ENCODE measurements at regions not wholly inside any gene's neighbourhood (a gene's known extent, or its start where the extent isn't known, plus 50 kb on each side); places are given as distances from the start of the nearest gene placed in this dataset.

GRCh38 chr17:51496378-51496777 is 236.0 kb downstream of the UTP18 start:
- no peak for DNase-seq

- DNase-seq, result no peak
These were observed 239.6 kb downstream of the UTP18 start for GRCh38 chr17:51499897-51500296.

GRCh38 chr17:51500454-51500853 is 240.1 kb downstream of the UTP18 start:
- no peak for DNase-seq

GRCh38 chr17:51505450-51505849 is 245.1 kb downstream of the UTP18 start:
- DNase-seq, result no peak

DNA sequence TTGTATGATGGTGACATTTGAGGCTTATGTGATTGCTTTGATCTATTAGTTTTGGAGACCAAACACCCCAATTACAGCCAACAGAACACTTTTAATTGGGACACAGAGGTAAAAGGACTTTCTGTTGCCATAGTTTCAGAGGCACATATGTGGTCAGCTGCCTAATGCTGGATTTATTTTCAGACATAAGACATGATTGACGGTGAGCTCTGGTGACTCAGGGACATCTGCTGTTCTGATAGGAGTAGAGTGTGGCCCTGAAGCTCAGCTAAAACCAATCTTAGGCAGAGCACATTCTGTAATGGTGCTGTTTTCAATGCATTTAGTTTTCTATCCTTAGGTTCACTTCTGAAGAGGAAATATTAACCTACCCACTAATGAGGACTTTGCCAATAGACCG is 247.1 kb downstream of the UTP18 start:
- DNase-seq, result no peak

DNA sequence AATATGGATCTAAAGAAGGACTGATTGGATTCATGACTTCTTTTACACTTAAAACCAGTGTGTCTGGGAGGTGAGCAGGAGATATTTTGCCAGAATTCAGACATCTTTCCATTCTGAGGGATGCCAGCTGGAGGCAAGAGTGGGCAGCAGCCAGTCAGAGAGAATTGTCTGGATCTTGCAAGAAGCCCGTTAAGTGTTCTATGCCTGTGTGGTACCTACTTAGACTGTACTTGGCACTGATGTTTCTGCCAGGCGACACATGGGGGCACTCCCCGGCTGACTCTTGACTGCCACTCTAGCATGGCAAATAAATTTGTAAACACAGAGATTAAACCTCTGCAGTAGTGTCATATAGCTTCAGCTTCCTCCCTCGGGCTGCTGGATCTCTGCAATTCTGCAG is 247.7 kb downstream of the UTP18 start:
- no peak for DNase-seq

DNA sequence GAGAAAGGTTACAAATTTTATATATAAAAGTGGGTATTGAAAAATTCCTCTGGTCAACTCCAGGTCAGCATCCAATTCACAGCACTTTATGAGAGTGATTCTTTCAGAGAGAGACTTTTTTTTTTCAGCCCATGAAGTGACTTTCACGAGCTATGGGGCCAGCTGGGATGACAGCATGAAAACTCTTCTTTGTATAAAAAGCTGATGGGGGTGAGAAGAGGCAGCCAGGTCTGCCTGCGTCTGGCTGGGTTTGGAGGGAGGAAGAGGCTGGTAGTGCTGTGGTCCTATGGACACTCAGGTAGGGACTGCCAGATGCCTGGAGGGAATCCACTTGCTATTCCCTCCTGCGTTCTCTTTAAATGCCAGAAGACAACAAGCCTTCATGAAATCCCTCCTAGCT is 250.6 kb downstream of the UTP18 start:
- DNase-seq, result no peak

GRCh38 chr17:51512220-51512907 is 252.0 kb downstream of the UTP18 start:
- no peak for DNase-seq

DNA sequence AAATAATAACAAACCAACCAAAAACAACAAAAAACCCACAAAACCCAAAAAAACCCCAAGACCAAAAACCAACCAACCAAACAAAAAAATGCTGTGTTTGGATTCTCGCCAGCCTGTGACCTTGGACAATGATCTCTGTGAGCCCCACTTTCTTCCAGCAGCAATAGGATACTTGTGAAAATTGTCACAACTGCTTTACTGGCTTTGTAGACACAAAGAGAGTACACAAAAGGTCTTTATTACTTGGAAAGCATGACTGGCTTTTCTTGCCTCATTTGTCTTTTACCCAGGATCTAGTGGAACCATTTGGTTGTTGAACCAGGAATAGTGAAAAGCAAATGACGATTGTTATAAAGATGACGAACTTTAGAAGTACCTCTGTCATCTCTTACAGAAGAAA is 256.6 kb downstream of the UTP18 start:
- no peak for DNase-seq

DNA sequence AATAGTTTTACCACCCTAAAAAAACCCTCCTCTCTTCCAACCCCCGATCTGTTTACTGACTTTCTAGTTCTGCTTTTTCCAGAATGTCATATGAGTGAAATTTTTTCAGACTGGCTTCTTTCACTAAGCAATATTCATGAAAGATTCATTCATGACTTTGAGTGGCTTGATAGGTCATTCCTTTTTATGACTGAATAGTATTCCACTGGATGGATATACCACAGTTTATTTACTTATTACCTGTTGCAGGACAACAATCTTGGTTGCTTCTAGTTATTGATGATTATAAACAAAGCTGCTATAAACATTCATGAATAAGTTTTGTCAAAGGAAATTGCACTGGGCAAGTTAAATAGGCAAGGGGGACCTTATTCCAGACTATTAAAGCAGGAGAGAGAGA is 264.2 kb downstream of the UTP18 start:
- DNase-seq, result no peak

DNA sequence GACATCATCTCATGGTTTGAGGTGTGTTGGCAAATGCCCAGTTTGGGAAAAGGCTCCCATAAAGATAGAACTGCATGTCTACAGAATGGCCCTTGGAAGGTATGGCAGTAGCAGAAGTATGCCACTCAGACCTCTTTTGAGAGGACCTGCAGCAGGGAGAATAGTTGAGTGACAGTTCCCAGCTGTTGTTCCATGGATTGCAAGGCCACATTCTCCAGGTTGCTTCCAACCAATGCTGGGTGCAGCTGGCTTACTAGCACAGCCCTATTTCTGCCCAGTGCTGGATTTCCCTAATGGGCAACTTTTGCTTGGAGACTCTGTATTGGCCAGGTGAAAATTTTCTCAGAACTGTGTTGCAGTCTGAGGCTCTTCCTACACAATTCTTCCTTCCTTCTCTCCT is 266.2 kb downstream of the UTP18 start:
- DNase-seq, result no peak

DNA sequence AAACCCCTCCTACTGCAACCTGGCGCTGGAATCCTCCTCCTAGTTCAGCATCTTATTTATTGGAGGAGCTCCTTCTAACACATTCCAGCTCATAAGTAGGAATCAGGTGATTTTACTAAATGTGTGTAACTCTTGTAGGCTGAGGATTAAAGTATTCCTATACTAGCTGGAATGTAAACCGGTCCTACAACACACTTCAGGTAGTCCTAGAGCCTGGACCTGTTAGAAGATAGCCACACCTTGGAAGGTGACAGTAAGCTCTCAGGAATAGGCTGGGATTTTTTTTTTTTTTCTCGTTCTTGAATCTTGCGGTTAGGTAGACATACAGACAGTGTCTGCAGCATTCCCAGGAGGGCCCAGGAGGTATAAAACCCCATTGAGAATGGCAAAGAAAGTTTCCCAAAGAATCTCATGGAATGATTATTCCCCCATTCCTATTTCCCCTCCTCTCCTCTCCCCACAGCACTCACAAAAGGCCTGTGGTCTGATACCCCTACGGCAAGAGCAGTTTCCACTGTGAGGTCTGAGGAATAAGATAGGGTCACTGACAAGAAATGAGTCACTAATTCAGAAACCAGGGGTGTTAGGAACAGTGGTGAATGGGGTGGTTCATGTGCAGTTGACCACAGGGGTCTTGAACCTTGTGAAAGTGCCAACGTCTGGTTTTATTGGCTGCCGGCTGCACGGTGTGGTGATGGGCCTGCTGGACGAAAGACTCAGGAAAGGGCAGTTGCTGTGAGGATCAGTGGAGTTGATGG is 267.1 kb downstream of the UTP18 start:
- DNase-seq, result no peak

DNA sequence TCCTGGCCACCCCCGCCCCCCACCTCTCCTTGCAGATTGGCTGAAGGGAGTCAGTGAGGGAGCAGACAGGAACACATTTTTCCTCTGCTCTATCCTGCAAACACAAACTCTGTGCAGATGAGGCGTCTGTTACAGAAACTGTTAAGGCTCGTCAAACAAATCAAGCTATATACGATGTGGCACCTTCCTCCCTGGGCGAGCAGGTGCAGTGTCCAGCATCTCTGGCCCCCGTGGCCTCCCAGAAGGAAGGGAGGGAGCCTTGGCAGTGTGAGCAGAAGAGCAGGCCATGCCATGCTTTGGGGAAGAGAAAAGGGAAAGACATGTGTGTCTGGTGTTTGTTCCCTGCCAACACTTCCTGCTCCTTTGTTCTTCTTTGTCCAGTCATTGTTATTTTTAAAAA is 267.8 kb downstream of the UTP18 start:
- DNase-seq, result no peak

- no peak for DNase-seq
These were observed 272.9 kb downstream of the UTP18 start for GRCh38 chr17:51533219-51533618.

- no peak for DNase-seq
These were observed 273.5 kb downstream of the UTP18 start for GRCh38 chr17:51533821-51534220.

- no peak for DNase-seq
These were observed 276.3 kb downstream of the UTP18 start for GRCh38 chr17:51536627-51537026.

DNA sequence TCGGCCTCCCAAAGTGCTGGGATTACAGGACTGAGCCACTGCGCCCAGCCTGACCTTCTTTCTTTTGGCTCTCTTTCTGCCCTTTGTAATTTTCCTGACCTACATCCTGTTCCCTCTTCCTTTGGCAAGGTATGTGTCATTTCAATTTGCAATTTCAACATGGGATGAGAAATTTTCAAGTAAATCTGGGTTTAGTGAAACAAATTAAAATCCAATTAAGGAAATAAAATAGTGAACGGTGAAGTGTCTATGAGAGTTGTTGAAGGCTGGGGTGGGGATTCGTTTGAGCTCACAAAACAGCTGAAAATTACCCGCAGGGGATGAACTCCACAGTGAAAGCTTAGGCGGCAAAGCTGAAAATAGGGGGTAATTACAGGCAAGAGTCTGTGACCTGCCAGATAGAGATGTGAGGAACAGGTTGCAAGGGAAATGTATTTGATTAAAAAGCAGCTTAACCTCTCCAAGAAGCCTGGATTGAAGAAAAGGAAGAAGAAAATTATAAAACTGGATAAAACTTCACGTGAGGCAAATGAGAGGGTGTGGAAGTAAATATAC is 277.7 kb downstream of the UTP18 start:
- no peak for DNase-seq

DNA sequence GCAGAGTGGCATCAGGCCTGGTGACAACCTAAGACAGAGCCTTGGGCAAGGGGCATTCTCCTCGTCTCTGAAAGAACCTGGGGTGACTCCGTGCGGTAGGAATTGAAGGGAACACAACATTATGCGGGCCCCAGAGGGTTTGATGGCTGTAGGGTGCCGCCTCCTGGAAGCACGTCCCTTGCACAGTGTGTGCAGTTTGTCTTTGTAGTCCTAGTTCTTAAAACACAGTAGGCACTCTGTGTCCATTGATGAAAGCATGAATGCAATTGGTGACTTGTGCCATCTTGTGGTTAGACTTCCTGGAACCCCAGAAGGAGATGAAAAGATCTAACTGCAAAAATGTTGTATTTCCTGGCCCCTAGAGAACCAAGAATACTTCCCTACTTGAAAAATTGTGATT is 279.8 kb downstream of the UTP18 start:
- DNase-seq, result no peak

- DNase-seq, result no peak
These were observed 280.9 kb downstream of the UTP18 start for GRCh38 chr17:51541215-51541614.

DNA sequence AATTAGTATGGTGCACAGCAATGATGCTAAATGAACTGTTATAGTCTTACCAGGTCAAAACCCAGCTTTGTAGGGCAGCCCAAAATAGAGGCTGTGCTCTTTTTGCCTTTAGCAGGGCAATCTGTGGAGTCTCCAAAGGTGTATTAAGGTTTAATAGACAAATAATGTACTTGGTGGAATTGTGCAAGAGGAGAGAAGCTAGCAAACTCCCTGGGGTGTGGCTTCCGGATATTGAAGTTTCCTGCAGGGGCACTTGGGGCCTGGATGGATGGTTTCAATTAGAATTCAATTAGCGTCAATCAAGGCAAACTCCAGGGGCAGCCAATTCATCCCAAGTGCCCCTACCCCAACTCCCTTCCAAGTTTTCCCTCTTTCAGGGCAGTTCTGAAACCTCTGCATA is 285.8 kb downstream of the UTP18 start:
- DNase-seq, result no peak

GRCh38 chr17:51548125-51548524 is 287.8 kb downstream of the UTP18 start:
- no peak for DNase-seq

- no peak for DNase-seq
These were observed 294.8 kb downstream of the UTP18 start for GRCh38 chr17:51555153-51555552.

- no peak for DNase-seq
These were observed 299.4 kb downstream of the UTP18 start for GRCh38 chr17:51559778-51560177.

DNA sequence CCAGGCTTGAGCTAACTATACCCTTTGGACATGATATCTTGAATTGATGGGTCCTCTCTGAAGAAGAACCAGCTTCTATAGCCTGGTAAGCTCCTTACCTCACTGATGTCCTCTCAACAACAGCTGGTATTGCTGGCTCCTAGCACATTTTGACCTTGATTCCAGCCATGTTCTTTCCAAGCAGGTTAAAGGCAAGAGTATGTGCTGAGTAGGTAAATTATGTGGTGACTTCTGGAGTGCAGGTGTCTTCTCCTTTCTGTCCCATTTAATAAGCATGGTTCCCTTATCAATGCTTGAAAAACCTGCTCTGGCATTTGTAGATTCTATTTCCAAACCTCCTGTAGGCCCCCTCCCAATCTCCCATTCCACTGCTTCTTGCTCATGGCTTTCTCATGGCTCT is 300.1 kb downstream of the UTP18 start:
- no peak for DNase-seq

DNA sequence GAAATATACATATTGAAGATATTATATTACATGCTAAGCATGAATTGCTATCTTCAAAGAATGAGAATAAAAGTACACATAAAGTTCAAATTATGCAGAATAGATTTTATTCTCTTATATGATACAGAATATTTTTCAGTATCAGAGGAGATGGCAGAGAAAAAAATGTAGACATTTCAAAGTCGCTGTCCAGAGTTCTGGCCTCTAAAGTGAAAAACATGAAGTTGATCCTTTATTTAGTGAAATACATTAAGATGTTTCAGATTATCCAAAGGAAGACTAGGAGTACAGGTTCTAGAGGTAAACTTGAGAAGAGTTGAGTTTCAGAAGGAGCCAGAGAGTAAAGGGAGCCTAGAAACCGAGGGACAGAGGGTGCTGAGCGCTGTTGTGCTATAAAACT is 303.6 kb downstream of the UTP18 start:
- DNase-seq, result no peak
